K562 (cell line): ENCODE measurements at regions not wholly inside any gene's neighbourhood (a gene's known extent, or its start where the extent isn't known, plus 50 kb on each side); places are given as distances from the start of the nearest gene placed in this dataset.

Experiments
- ARNT ChIP-seq, 2 experiments: fragments of 450-650 bp; IDR thresholded peaks; 2 replicates each; pipeline ENCODE4 v1.6.1; 2016; ENCODE audit warnings: mild to moderate bottlenecking in 1 of 2
- BRCA1 ChIP-seq, 2 experiments: fragments of 450-650 bp in 1 of 2; sonication (generic) in 1 of 2; formaldehyde crosslinking in 1 of 2; IDR thresholded peaks; 2 replicates each; pipeline versions ENCODE4 v1.5.0 to v1.6.1; 2017 to 2020; ENCODE audit warnings: mild to moderate bottlenecking in 1 of 2, missing genetic modification reagents in 1 of 2
- FOXA1 ChIP-seq: fragments of 450-650 bp; IDR thresholded peaks from 2 replicates; pipeline ENCODE4 v1.6.1; 2016; ENCODE audit warnings: mild to moderate bottlenecking, borderline replicate concordance
- GABPB1 ChIP-seq: sonication (generic); formaldehyde crosslinking; IDR thresholded peaks from 2 replicates; pipeline ENCODE4 v1.8.0; 2022; ENCODE audit warnings: mild to moderate bottlenecking, missing genetic modification reagents
- HDAC8 ChIP-seq: fragments of 450-650 bp; IDR thresholded peaks from 2 replicates; pipeline ENCODE4 v1.6.1; 2016; ENCODE audit warnings: mild to moderate bottlenecking, missing genetic modification characterization, moderate library complexity, missing compliant biosample characterization
- LARP7 ChIP-seq: fragments of 450-650 bp; IDR thresholded peaks from 2 replicates; pipeline ENCODE4 v1.6.1; 2016
- PCBP2 ChIP-seq: fragments of 200-400 bp; formaldehyde crosslinking; IDR thresholded peaks from 2 replicates; pipeline ENCODE4 v1.6.1; 2018; ENCODE audit warnings: low read length, low read depth, mild to moderate bottlenecking, moderate library complexity; ENCODE audit not compliant: poor library complexity, severe bottlenecking
- POLR2B ChIP-seq: fragments of 450-650 bp; IDR thresholded peaks from 2 replicates; pipeline ENCODE4 v1.6.1; 2018; ENCODE audit warnings: low read depth; ENCODE audit not compliant: partially characterized antibody
- PYGO2 ChIP-seq: fragments of 450-650 bp; IDR thresholded peaks from 2 replicates; pipeline ENCODE4 v1.6.1; 2016; ENCODE audit warnings: mild to moderate bottlenecking, missing genetic modification characterization, moderate library complexity, missing compliant biosample characterization
- RCOR1 ChIP-seq, 2 experiments: IDR thresholded peaks; 2 replicates each; pipeline ENCODE4 v1.6.1; 2012; ENCODE audit warnings: low read depth in 2 of 2, low read length in 2 of 2, borderline replicate concordance in 1 of 2, improper control_type of control experiment in 1 of 2
- RFX1 ChIP-seq: fragments of 450-650 bp; IDR thresholded peaks from 2 replicates; pipeline ENCODE4 v1.6.1; 2016; ENCODE audit warnings: mild to moderate bottlenecking, moderate library complexity
- SREBF2 ChIP-seq: sonication (generic); formaldehyde crosslinking; IDR thresholded peaks from 2 replicates; pipeline ENCODE4 v1.4.0; 2020; ENCODE audit warnings: mild to moderate bottlenecking, missing genetic modification reagents
- TBP ChIP-seq: optimal IDR thresholded peaks from 2 replicates; pipeline ENCODE3; 2011; ENCODE audit warnings: low read depth, low read length, improper control_type of control experiment
- TEAD1 ChIP-seq, 2 experiments: fragments of 450-650 bp in 1 of 2; sonication (generic) in 1 of 2; formaldehyde crosslinking; IDR thresholded peaks; 2 replicates each; pipeline versions ENCODE4 v1.4.0 to v1.8.0; 2020 to 2022; ENCODE audit warnings: mild to moderate bottlenecking in 2 of 2, missing genetic modification reagents in 1 of 2
- TOE1 ChIP-seq, 2 experiments: fragments of 450-650 bp in 1 of 2; sonication (generic) in 1 of 2; formaldehyde crosslinking in 1 of 2; IDR thresholded peaks; 2 replicates each; pipeline versions ENCODE4 v1.7.1 to v1.8.0; 2016 to 2022; ENCODE audit warnings: borderline replicate concordance in 2 of 2, mild to moderate bottlenecking in 2 of 2, antibody characterized with exemption in 1 of 2, inconsistent platforms in 1 of 2, low read depth in 1 of 2, missing genetic modification reagents in 1 of 2, moderate library complexity in 1 of 2
- ZFPM2 ChIP-seq: fragments of 250-450 bp; sonication (Bioruptor Pico); IDR thresholded peaks from 2 replicates; pipeline ENCODE4 v1.5.1; 2022; ENCODE audit warnings: mild to moderate bottlenecking
- ZKSCAN1 ChIP-seq: fragments of 150-350 bp; IDR thresholded peaks from 2 replicates; pipeline ENCODE4 v1.6.1; 2016; ENCODE audit warnings: low read depth, low read length
- ZNF124 ChIP-seq: sonication (generic); formaldehyde crosslinking; IDR thresholded peaks from 2 replicates; pipeline ENCODE4 v1.8.1; 2022; ENCODE audit warnings: missing genetic modification reagents
- ZNF184 ChIP-seq: sonication (generic); formaldehyde crosslinking; IDR thresholded peaks from 2 replicates; pipeline ENCODE4 v1.5.0; 2020; ENCODE audit warnings: missing genetic modification reagents
- ZNF239 ChIP-seq: fragments of 250-450 bp; sonication (Bioruptor Pico); IDR thresholded peaks from 2 replicates; pipeline ENCODE4 v1.4.0; 2020; ENCODE audit warnings: mild to moderate bottlenecking
- ZNF699 ChIP-seq: fragments of 250-450 bp; sonication (Bioruptor Pico); IDR thresholded peaks from 2 replicates; pipeline ENCODE4 v1.8.0; 2021; ENCODE audit warnings: mild to moderate bottlenecking, moderate library complexity; ENCODE audit not compliant: insufficient replicate concordance
- TF ChIP-seq, protein P1 (sequence below), 2 experiments: fragments of 450-650 bp in 1 of 2; IDR thresholded peaks; 2 replicates each; pipeline ENCODE4 v1.6.1; 2011 to 2017; ENCODE audit warnings: low read depth in 2 of 2, antibody characterized with exemption in 1 of 2, borderline replicate concordance in 1 of 2, low read length in 1 of 2, mild to moderate bottlenecking in 1 of 2, mixed read lengths in 1 of 2; ENCODE audit not compliant: control insufficient read depth in 1 of 2
- TF ChIP-seq, protein P2 (sequence below): fragments of 250-450 bp; sonication (Bioruptor Pico); IDR thresholded peaks from 2 replicates; pipeline ENCODE4 v1.8.0; 2022; ENCODE audit warnings: moderate library complexity, mild to moderate bottlenecking, inconsistent platforms
- TF ChIP-seq, protein P3 (sequence below): fragments of 450-650 bp; formaldehyde crosslinking; IDR thresholded peaks from 2 replicates; pipeline ENCODE4 v1.4.0; 2022; ENCODE audit warnings: missing genetic modification characterization

DNA sequence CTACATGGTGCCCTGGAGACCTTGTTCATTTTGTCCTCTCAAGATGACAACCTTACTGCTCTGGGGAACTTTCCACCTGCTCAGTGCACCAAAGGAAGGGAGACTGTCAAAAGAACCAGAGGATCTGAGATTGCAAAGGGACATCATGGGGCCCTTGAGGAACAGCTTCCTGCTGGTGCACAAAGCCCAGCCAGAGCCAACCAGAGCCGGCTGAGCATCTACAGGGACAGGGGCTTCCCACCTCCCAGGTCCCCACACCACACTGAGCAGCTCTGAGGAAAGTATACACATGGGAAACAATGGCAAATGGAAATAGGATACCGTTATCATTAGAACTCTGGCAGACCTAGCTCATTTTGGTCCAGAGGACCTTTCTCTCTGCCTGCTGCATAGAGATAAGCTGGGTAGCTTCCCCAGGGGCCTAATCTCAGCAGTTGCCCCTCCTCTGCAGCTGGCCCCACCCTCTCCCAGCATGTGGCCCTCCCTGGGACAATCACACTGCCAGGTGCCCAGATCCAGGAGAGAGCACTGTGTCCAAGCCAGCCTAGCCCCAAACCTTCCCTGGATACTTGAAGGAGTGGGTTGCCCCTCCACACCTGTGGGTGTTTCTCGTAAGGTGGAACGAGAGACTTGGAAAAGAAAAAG is 123.4 kb upstream of the PRR20G start (continued):
- TF ChIP-seq, protein P1, sequence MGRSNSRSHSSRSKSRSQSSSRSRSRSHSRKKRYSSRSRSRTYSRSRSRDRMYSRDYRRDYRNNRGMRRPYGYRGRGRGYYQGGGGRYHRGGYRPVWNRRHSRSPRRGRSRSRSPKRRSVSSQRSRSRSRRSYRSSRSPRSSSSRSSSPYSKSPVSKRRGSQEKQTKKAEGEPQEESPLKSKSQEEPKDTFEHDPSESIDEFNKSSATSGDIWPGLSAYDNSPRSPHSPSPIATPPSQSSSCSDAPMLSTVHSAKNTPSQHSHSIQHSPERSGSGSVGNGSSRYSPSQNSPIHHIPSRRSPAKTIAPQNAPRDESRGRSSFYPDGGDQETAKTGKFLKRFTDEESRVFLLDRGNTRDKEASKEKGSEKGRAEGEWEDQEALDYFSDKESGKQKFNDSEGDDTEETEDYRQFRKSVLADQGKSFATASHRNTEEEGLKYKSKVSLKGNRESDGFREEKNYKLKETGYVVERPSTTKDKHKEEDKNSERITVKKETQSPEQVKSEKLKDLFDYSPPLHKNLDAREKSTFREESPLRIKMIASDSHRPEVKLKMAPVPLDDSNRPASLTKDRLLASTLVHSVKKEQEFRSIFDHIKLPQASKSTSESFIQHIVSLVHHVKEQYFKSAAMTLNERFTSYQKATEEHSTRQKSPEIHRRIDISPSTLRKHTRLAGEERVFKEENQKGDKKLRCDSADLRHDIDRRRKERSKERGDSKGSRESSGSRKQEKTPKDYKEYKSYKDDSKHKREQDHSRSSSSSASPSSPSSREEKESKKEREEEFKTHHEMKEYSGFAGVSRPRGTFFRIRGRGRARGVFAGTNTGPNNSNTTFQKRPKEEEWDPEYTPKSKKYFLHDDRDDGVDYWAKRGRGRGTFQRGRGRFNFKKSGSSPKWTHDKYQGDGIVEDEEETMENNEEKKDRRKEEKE (IDR thresholded peaks at IDR 0.05; ENCODE audit: borderline replicate concordance in 1 of 2, control insufficient read depth in 1 of 2, low read depth in 2 of 2, low read length in 1 of 2), result no peak
- TF ChIP-seq GABPB1 (CRISPR knock-in tag) (no peak), ZFPM2 (CRISPR knock-in tag) (no peak), LARP7 (no peak), PYGO2 (tag) (no peak), ZKSCAN1 (no peak), BRCA1 (IDR thresholded peaks at IDR 0.05) (no peak), BRCA1 (CRISPR knock-in tag; IDR thresholded peaks at IDR 0.05) (no peak), TOE1 (IDR thresholded peaks at IDR 0.05; ENCODE audit: borderline replicate concordance) (no peak), TOE1 (CRISPR knock-in tag; IDR thresholded peaks at IDR 0.05; ENCODE audit: borderline replicate concordance, low read depth) (no peak), ZNF184 (CRISPR knock-in tag) (no peak), ARNT (IDR thresholded peaks at IDR 0.05) (no peak), ZNF699 (no peak), PCBP2 (no peak), FOXA1 (no peak), RFX1 (no peak), RCOR1 (IDR thresholded peaks at IDR 0.05; ENCODE audit: borderline replicate concordance in 1 of 2, low read depth in 2 of 2, low read length in 2 of 2) (peak; percentile 69 to 91; a peak in 3 of 4 replicates), POLR2B (no peak), ZNF239 (CRISPR knock-in tag) (no peak), SREBF2 (no peak), ZNF124 (CRISPR knock-in tag) (no peak), TBP (no peak), HDAC8 (tag) (no peak), TEAD1 (CRISPR knock-in tag; IDR thresholded peaks at IDR 0.05) (no peak)
- TF ChIP-seq, protein P2, sequence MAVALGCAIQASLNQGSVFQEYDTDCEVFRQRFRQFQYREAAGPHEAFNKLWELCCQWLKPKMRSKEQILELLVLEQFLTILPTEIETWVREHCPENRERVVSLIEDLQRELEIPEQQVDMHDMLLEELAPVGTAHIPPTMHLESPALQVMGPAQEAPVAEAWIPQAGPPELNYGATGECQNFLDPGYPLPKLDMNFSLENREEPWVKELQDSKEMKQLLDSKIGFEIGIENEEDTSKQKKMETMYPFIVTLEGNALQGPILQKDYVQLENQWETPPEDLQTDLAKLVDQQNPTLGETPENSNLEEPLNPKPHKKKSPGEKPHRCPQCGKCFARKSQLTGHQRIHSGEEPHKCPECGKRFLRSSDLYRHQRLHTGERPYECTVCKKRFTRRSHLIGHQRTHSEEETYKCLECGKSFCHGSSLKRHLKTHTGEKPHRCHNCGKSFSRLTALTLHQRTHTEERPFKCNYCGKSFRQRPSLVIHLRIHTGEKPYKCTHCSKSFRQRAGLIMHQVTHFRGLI (CRISPR knock-in tag), result no peak
- TF ChIP-seq, protein P3, sequence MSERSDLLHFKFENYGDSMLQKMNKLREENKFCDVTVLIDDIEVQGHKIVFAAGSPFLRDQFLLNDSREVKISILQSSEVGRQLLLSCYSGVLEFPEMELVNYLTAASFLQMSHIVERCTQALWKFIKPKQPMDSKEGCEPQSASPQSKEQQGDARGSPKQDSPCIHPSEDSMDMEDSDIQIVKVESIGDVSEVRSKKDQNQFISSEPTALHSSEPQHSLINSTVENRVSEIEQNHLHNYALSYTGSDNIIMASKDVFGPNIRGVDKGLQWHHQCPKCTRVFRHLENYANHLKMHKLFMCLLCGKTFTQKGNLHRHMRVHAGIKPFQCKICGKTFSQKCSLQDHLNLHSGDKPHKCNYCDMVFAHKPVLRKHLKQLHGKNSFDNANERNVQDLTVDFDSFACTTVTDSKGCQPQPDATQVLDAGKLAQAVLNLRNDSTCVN (CRISPR knock-in tag), result no peak
